H9 (cell line): ENCODE measurements at regions not wholly inside any gene's neighbourhood (a gene's known extent, or its start where the extent isn't known, plus 50 kb on each side); places are given as distances from the start of the nearest gene placed in this dataset.

Experiments used
- DNase-seq: peaks from one replicate; pipeline ENCODE4 v3.0.0-alpha.2; 2017
- H2AFZ ChIP-seq: one replicate; pipeline ENCODE4 v1.6.1; 2013; ENCODE audit warnings: mild to moderate bottlenecking, low read length, control low read depth, moderate library complexity
- H2AK5ac ChIP-seq: 2 replicates; pipeline ENCODE4 v1.6.1; 2013; ENCODE audit warnings: low read length, control low read depth, mixed read lengths; ENCODE audit not compliant: insufficient read length
- H2BK120ac ChIP-seq: one replicate; pipeline ENCODE4 v1.6.1; 2013; ENCODE audit warnings: low read depth, mild to moderate bottlenecking, low read length, control low read depth, inconsistent platforms; ENCODE audit not compliant: poor library complexity, severe bottlenecking
- H2BK12ac ChIP-seq: 2 replicates; pipeline ENCODE4 v1.6.1; 2013; ENCODE audit warnings: low read length, control low read depth, mixed read lengths, low read depth; ENCODE audit not compliant: insufficient read length
- H2BK15ac ChIP-seq: 2 replicates; pipeline ENCODE4 v1.6.1; 2013; ENCODE audit warnings: low read depth, low read length, control low read depth
- H2BK20ac ChIP-seq: one replicate; pipeline ENCODE4 v1.6.1; 2013; ENCODE audit warnings: low read depth, mild to moderate bottlenecking, low read length, control low read depth, inconsistent platforms; ENCODE audit not compliant: poor library complexity, severe bottlenecking
- H2BK5ac ChIP-seq: 2 replicates; pipeline ENCODE4 v1.6.1; 2013; ENCODE audit warnings: low read length, control low read depth, mixed read lengths; ENCODE audit not compliant: insufficient read length
- H3K14ac ChIP-seq: 2 replicates; pipeline ENCODE4 v1.6.1; 2013; ENCODE audit warnings: low read length, control low read depth; ENCODE audit not compliant: insufficient read depth
- H3K18ac ChIP-seq: 2 replicates; pipeline ENCODE4 v1.6.1; 2013; ENCODE audit warnings: low read depth, mild to moderate bottlenecking, mixed read lengths, low read length, control low read depth; ENCODE audit not compliant: insufficient read length
- H3K23ac ChIP-seq: 2 replicates; pipeline ENCODE4 v1.6.1; 2013; ENCODE audit warnings: low read length, control low read depth, mixed read lengths, low read depth; ENCODE audit not compliant: insufficient read length
- H3K23me2 ChIP-seq: 2 replicates; pipeline ENCODE4 v1.6.1; 2013; ENCODE audit warnings: low read depth, mild to moderate bottlenecking, mixed read lengths, low read length, control low read depth; ENCODE audit not compliant: insufficient read length, poor library complexity, severe bottlenecking
- H3K27ac ChIP-seq: 2 replicates; pipeline ENCODE4 v1.5.1; 2013; ENCODE audit warnings: low read length, control low read depth, mixed read lengths, low read depth; ENCODE audit not compliant: insufficient read length
- H3K27me3 ChIP-seq: 2 replicates; pipeline ENCODE4 v1.6.1; 2013; ENCODE audit warnings: low read length, control low read depth, inconsistent platforms; ENCODE audit not compliant: insufficient read depth
- H3K4ac ChIP-seq: 2 replicates; pipeline ENCODE4 v1.6.1; 2013; ENCODE audit warnings: low read depth, mild to moderate bottlenecking, control low read depth, inconsistent platforms, low read length, moderate library complexity
- H3K4me1 ChIP-seq: 2 replicates; pipeline ENCODE4 v1.6.1; 2013; ENCODE audit warnings: low read length, control low read depth, inconsistent platforms; ENCODE audit not compliant: insufficient read depth
- H3K4me2 ChIP-seq: 2 replicates; pipeline ENCODE4 v1.6.1; 2013; ENCODE audit warnings: low read length, control low read depth, mixed read lengths; ENCODE audit not compliant: insufficient read length, insufficient read depth
- H3K56ac ChIP-seq: 2 replicates; pipeline ENCODE4 v1.6.1; 2013; ENCODE audit warnings: low read depth, mild to moderate bottlenecking, mixed read lengths, low read length, control low read depth; ENCODE audit not compliant: insufficient read length
- H3K79me1 ChIP-seq: 2 replicates; pipeline ENCODE4 v1.6.1; 2013; ENCODE audit warnings: low read depth, mild to moderate bottlenecking, moderate library complexity, low read length, control low read depth, inconsistent platforms; ENCODE audit not compliant: insufficient read depth, poor library complexity, severe bottlenecking
- H3K79me2 ChIP-seq: 2 replicates; pipeline ENCODE4 v1.6.1; 2013; ENCODE audit warnings: low read length, control low read depth, inconsistent platforms; ENCODE audit not compliant: insufficient read depth
- H3K9ac ChIP-seq: 2 replicates; pipeline ENCODE4 v1.6.1; 2013; ENCODE audit warnings: low read length, control low read depth, mixed read lengths; ENCODE audit not compliant: insufficient read length; ENCODE audit errors: extremely low read depth
- H3K9me3 ChIP-seq: one replicate; pipeline ENCODE4 v1.6.1; 2013; ENCODE audit warnings: low read depth, low read length, inconsistent platforms; ENCODE audit not compliant: control insufficient read depth
- H3T11ph ChIP-seq: one replicate; pipeline ENCODE4 v1.6.1; 2013; ENCODE audit warnings: mild to moderate bottlenecking, low read length, control low read depth, inconsistent platforms
- H4K20me1 ChIP-seq: one replicate; pipeline ENCODE4 v1.6.1; 2013; ENCODE audit not compliant: control insufficient read depth, insufficient read length, insufficient read depth
- H4K5ac ChIP-seq: 2 replicates; pipeline ENCODE4 v1.6.1; 2013; ENCODE audit warnings: low read depth, mild to moderate bottlenecking, mixed read lengths, low read length, control low read depth; ENCODE audit not compliant: insufficient read length
- H4K8ac ChIP-seq: replicated peaks from 2 replicates; pipeline ENCODE4 v1.6.1; 2013; ENCODE audit warnings: low read length, control low read depth, mixed read lengths, low read depth; ENCODE audit not compliant: insufficient read length
- H4K91ac ChIP-seq: 2 replicates; pipeline ENCODE4 v1.6.1; 2013; ENCODE audit warnings: low read depth, mild to moderate bottlenecking, moderate library complexity, mixed read lengths, low read length, control low read depth; ENCODE audit not compliant: insufficient read length
- H3K27ac Mint-ChIP-seq, 3 experiments: 2 replicates in 2 of 3; 3 replicates in 1 of 3; pipeline ENCODE4 v1.8.0; 2020 to 2021; ENCODE audit warnings: mixed read lengths in 3 of 3, mild to moderate bottlenecking in 1 of 3, moderate library complexity in 1 of 3
- H3K27me3 Mint-ChIP-seq: 2 replicates; pipeline ENCODE4 v1.8.0; 2021; ENCODE audit warnings: low read depth, mild to moderate bottlenecking, moderate library complexity, mixed read lengths
- H3K36me3 Mint-ChIP-seq, 3 experiments: 2 replicates in 2 of 3; 3 replicates in 1 of 3; pipeline ENCODE4 v1.8.0; 2020 to 2021; ENCODE audit warnings: low read depth in 3 of 3, mixed read lengths in 3 of 3; ENCODE audit not compliant: insufficient read depth in 1 of 3
- H3K4me1 Mint-ChIP-seq, 2 experiments: 2 replicates each; pipeline ENCODE4 v1.8.0; 2020; ENCODE audit warnings: mixed read lengths in 2 of 2
- H3K4me3 Mint-ChIP-seq, 2 experiments: 2 replicates in 1 of 2; 3 replicates in 1 of 2; pipeline ENCODE4 v1.8.0; 2020 to 2021; ENCODE audit warnings: mild to moderate bottlenecking in 2 of 2, mixed read lengths in 2 of 2, moderate library complexity in 1 of 2
- H3K9me3 Mint-ChIP-seq, 2 experiments: 2 replicates in 1 of 2; 3 replicates in 1 of 2; pipeline ENCODE4 v1.8.0; 2020; ENCODE audit warnings: mild to moderate bottlenecking in 2 of 2, mixed read lengths in 2 of 2, moderate library complexity in 1 of 2
- WGBS: extraction: QIAGEN DNeasy Blood & Tissue Kit; methylation state at CpG from one replicate; pipeline ENCODE4 v1.1.7; 2013; ENCODE audit warnings: missing lambda C conversion rate, low lambda C conversion rate, mixed read lengths; ENCODE audit not compliant: insufficient read length; ENCODE audit errors: extremely low coverage; 5-methylcytosine and 5-hydroxymethylcytosine counted together
- TF ChIP-seq, protein P1 (sequence below): fragments of 200-600 bp; sonication (generic); conservative IDR thresholded peaks from 3 replicates; pipeline ENCODE4 v1.8.0; 2021; ENCODE audit warnings: antibody characterized with exemption, mild to moderate bottlenecking

DNA sequence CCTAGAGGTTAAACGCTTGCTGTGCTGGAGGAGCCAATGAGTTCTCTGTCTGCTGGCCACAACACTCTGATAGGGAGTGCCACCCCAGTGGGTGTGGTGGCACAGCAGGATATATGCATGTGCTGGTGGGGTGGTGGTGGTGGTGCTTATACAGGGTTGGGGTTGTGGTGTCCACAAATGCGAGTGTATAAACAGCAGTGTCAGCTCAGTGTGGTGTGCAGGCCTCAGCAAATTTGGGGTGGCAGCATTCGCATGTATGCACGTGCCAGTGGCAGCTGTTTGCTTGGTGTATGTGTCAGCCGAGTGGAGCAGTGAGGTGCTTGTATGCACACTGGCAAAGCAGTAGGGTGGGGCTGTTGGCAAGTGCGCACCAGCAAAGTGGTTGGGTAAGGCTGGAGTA lies 157.4 kb downstream of the FAM47A start:
- H3K4me2 ChIP-seq: no peak overlapping the region
- no peaks in the 10 kb centered on the region for H3K79me2 ChIP-seq
- H3K27ac Mint-ChIP-seq: 0 out of 7 replicates have a peak overlapping the region, but pooled peaks of 1 of the 3 experiments have one; percentile 39
- no peak overlapping the region for H3T11ph ChIP-seq
- no peak for DNase-seq
- H2AK5ac ChIP-seq: no peak overlapping the region
- H4K5ac ChIP-seq: no peak overlapping the region
- H3K27me3 ChIP-seq: no peaks in the 10 kb centered on the region
- H3K4me1 Mint-ChIP-seq: peaks cover 12 to 13% of the 10 kb centered on the region in 2 experiments
- no peak overlapping the region for H4K91ac ChIP-seq
- no peak overlapping the region for H2BK12ac ChIP-seq
- H3K9me3 ChIP-seq: peaks cover 10% of the 10 kb centered on the region
- H3K79me1 ChIP-seq: no peaks in the 10 kb centered on the region
- no peak overlapping the region for H2BK15ac ChIP-seq
- peak overlapping the region; percentile 21 for H3K18ac ChIP-seq
- H4K20me1 ChIP-seq: no peaks in the 10 kb centered on the region
- no peaks in the 10 kb centered on the region for H3K23me2 ChIP-seq
- H3K23ac ChIP-seq: no peak overlapping the region
- H2BK20ac ChIP-seq: no peak overlapping the region
- H2BK120ac ChIP-seq: no peak overlapping the region
- no peak overlapping the region for H4K8ac ChIP-seq
- no peak overlapping the region for H2AFZ ChIP-seq
- no peak overlapping the region for H3K27ac ChIP-seq
- H3K56ac ChIP-seq: no peak overlapping the region
- WGBS: no CpG with 5 or more reads among the region's 6 CpGs
- peaks cover 10 to 38% (median 22%) of the 10 kb centered on the region in 3 experiments for H3K36me3 Mint-ChIP-seq
- no peak overlapping the region for H3K4ac ChIP-seq
- no peak overlapping the region for H3K9ac ChIP-seq
- H2BK5ac ChIP-seq: no peak overlapping the region
- H3K4me3 Mint-ChIP-seq: no peak overlapping the region
- H3K27me3 Mint-ChIP-seq: no peaks in the 10 kb centered on the region
- TF ChIP-seq, protein P1, sequence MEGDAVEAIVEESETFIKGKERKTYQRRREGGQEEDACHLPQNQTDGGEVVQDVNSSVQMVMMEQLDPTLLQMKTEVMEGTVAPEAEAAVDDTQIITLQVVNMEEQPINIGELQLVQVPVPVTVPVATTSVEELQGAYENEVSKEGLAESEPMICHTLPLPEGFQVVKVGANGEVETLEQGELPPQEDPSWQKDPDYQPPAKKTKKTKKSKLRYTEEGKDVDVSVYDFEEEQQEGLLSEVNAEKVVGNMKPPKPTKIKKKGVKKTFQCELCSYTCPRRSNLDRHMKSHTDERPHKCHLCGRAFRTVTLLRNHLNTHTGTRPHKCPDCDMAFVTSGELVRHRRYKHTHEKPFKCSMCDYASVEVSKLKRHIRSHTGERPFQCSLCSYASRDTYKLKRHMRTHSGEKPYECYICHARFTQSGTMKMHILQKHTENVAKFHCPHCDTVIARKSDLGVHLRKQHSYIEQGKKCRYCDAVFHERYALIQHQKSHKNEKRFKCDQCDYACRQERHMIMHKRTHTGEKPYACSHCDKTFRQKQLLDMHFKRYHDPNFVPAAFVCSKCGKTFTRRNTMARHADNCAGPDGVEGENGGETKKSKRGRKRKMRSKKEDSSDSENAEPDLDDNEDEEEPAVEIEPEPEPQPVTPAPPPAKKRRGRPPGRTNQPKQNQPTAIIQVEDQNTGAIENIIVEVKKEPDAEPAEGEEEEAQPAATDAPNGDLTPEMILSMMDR: no peak
- H3K14ac ChIP-seq: no peak overlapping the region; the same call in 1 of the 2 replicates
- peaks cover 39 to 67% of the 10 kb centered on the region in 2 experiments for H3K9me3 Mint-ChIP-seq
- no peaks in the 10 kb centered on the region; the same call in 1 of the 2 replicates for H3K4me1 ChIP-seq
